Trophoblast cell (in vitro differentiated cells and primary cell): ENCODE measurements at regions not wholly inside any gene's neighbourhood (a gene's known extent, or its start where the extent isn't known, plus 50 kb on each side); places are given as distances from the start of the nearest gene placed in this dataset.
A peak's percentile ranks its signal among the peaks of the same experiment; 100 is the strongest.

Experiments
- DNase-seq, 2 donors: peaks; one replicate each; pipeline ENCODE4 v3.0.0-alpha.2; 2016
- H2AFZ ChIP-seq: 2 replicates; pipeline ENCODE4 v1.6.1; 2013; ENCODE audit warnings: low read length, moderate library complexity, mild to moderate bottlenecking; ENCODE audit not compliant: insufficient read depth, poor library complexity
- H2AK5ac ChIP-seq: 2 replicates; pipeline ENCODE4 v1.6.1; 2013; ENCODE audit warnings: mild to moderate bottlenecking, low read length
- H2BK120ac ChIP-seq: 2 replicates; pipeline ENCODE4 v1.6.1; 2013; ENCODE audit warnings: low read length, mild to moderate bottlenecking, moderate library complexity; ENCODE audit not compliant: insufficient read depth, poor library complexity
- H2BK12ac ChIP-seq: 2 replicates; pipeline ENCODE4 v1.6.1; 2013; ENCODE audit warnings: mild to moderate bottlenecking, low read length, moderate library complexity
- H2BK5ac ChIP-seq: 2 replicates; pipeline ENCODE4 v1.6.1; 2013; ENCODE audit warnings: low read length, low read depth, moderate library complexity, mild to moderate bottlenecking; ENCODE audit not compliant: poor library complexity
- H3K14ac ChIP-seq: 2 replicates; pipeline ENCODE4 v1.6.1; 2013; ENCODE audit warnings: mild to moderate bottlenecking, low read length
- H3K18ac ChIP-seq: 2 replicates; pipeline ENCODE4 v1.6.1; 2013; ENCODE audit warnings: mild to moderate bottlenecking, low read length
- H3K23ac ChIP-seq: 2 replicates; pipeline ENCODE4 v1.6.1; 2013; ENCODE audit warnings: low read length
- H3K27ac ChIP-seq: 2 replicates; pipeline ENCODE4 v1.5.1; 2013; ENCODE audit warnings: low read depth, mild to moderate bottlenecking, inconsistent platforms, low read length, moderate library complexity
- H3K27me3 ChIP-seq: 2 replicates; pipeline ENCODE4 v1.6.1; 2013; ENCODE audit warnings: inconsistent platforms, mild to moderate bottlenecking, low read length, moderate library complexity; ENCODE audit not compliant: insufficient read depth
- H3K36me3 ChIP-seq, 2 experiments: 1 replicate in 1 of 2; 2 replicates in 1 of 2; pipeline ENCODE4 v1.6.1; 2013; ENCODE audit warnings: low read length in 2 of 2, mild to moderate bottlenecking in 2 of 2, moderate library complexity in 1 of 2; ENCODE audit not compliant: insufficient read depth in 2 of 2, control insufficient read depth in 1 of 2
- H3K4ac ChIP-seq: 2 replicates; pipeline ENCODE4 v1.6.1; 2013; ENCODE audit warnings: low read depth, mild to moderate bottlenecking, low read length, moderate library complexity
- H3K4me1 ChIP-seq, 2 experiments: 1 replicate in 1 of 2; 2 replicates in 1 of 2; pipeline ENCODE4 v1.6.1; 2013; ENCODE audit warnings: low read length in 2 of 2, mild to moderate bottlenecking in 2 of 2, moderate library complexity in 1 of 2; ENCODE audit not compliant: insufficient read depth in 2 of 2, control insufficient read depth in 1 of 2
- H3K4me2 ChIP-seq: 2 replicates; pipeline ENCODE4 v1.6.1; 2013; ENCODE audit warnings: inconsistent platforms, mild to moderate bottlenecking, low read length, moderate library complexity
- H3K4me3 ChIP-seq: 2 replicates; pipeline ENCODE4 v1.5.1; 2013; ENCODE audit warnings: mild to moderate bottlenecking, low read depth, low read length, inconsistent platforms
- H3K79me1 ChIP-seq: one replicate; pipeline ENCODE4 v1.6.1; 2013; ENCODE audit warnings: low read length
- H3K79me2 ChIP-seq: 2 replicates; pipeline ENCODE4 v1.6.1; 2013; ENCODE audit warnings: low read length, mild to moderate bottlenecking; ENCODE audit not compliant: control insufficient read depth, insufficient read depth, poor library complexity
- H3K9ac ChIP-seq: 2 replicates; pipeline ENCODE4 v1.6.1; 2013; ENCODE audit warnings: mild to moderate bottlenecking, low read length
- H3K9me3 ChIP-seq: 2 replicates; pipeline ENCODE4 v1.6.1; 2013; ENCODE audit warnings: low read depth, mild to moderate bottlenecking, control low read depth, inconsistent platforms, low read length; ENCODE audit not compliant: insufficient read depth
- H4K12ac ChIP-seq: 2 replicates; pipeline ENCODE4 v1.6.1; 2013; ENCODE audit warnings: low read depth, mild to moderate bottlenecking, low read length, moderate library complexity
- H4K8ac ChIP-seq: 2 replicates; pipeline ENCODE4 v1.6.1; 2013; ENCODE audit warnings: low read depth, mild to moderate bottlenecking, low read length, moderate library complexity
- H4K91ac ChIP-seq: one replicate; pipeline ENCODE4 v1.6.1; 2013; ENCODE audit warnings: low read depth, mild to moderate bottlenecking, low read length, moderate library complexity
- WGBS: extraction: QIAGEN DNeasy Blood & Tissue Kit; methylation state at CpG from one replicate; pipeline ENCODE4 v1.1.7; 2013; ENCODE audit warnings: missing lambda C conversion rate; ENCODE audit not compliant: insufficient read length, insufficient coverage; ENCODE audit errors: extremely low coverage; 5-methylcytosine and 5-hydroxymethylcytosine counted together

GRCh38 chr4:80126435-80126834 lies 53.4 kb upstream of the ANTXR2 start:
- H3K27ac ChIP-seq = no peak overlapping the region
- no peak for DNase-seq
- no peaks in the 10 kb centered on the region for H3K79me1 ChIP-seq
- H2BK120ac ChIP-seq = no peak overlapping the region
- H3K79me2 ChIP-seq = no peaks in the 10 kb centered on the region
- H3K36me3 ChIP-seq = no peaks in the 10 kb centered on the region
- H3K9ac ChIP-seq = no peak overlapping the region
- no peak overlapping the region for H3K14ac ChIP-seq
- no peak overlapping the region for H2BK5ac ChIP-seq
- no peak overlapping the region for H3K4me3 ChIP-seq
- H3K4me1 ChIP-seq = no peaks in the 10 kb centered on the region
- no peak overlapping the region for H3K4ac ChIP-seq
- H3K27me3 ChIP-seq = no peaks in the 10 kb centered on the region
- H4K12ac ChIP-seq = no peak overlapping the region
- H4K91ac ChIP-seq = no peak overlapping the region
- no peak overlapping the region for H2BK12ac ChIP-seq
- no peak overlapping the region for H3K18ac ChIP-seq
- no peak overlapping the region for H2AFZ ChIP-seq
- no peak overlapping the region for H4K8ac ChIP-seq
- no peak overlapping the region for H2AK5ac ChIP-seq
- no peak overlapping the region for H3K23ac ChIP-seq
- H3K4me2 ChIP-seq = no peak overlapping the region
- no peaks in the 10 kb centered on the region for H3K9me3 ChIP-seq
- WGBS = no CpG with 5 or more reads among the region's 2 CpGs

GRCh38 chr4:80125252-80126177 lies 52.5 kb upstream of the ANTXR2 start:
- no peak overlapping the region for H2BK12ac ChIP-seq
- H3K4me3 ChIP-seq = no peak overlapping the region
- no peak overlapping the region for H3K9ac ChIP-seq
- no peak overlapping the region for H3K14ac ChIP-seq
- no peaks in the 10 kb centered on the region for H3K4me1 ChIP-seq
- WGBS = no CpG with 5 or more reads among the region's 4 CpGs
- no peak overlapping the region for H4K8ac ChIP-seq
- H2AK5ac ChIP-seq = no peak overlapping the region
- H3K9me3 ChIP-seq = no peaks in the 10 kb centered on the region
- peak in 1 of 2 donors; percentile 48 for DNase-seq
- H3K36me3 ChIP-seq = no peaks in the 10 kb centered on the region
- no peak overlapping the region for H2BK5ac ChIP-seq
- no peak overlapping the region for H3K18ac ChIP-seq
- no peaks in the 10 kb centered on the region for H3K79me2 ChIP-seq
- H2BK120ac ChIP-seq = no peak overlapping the region
- H3K79me1 ChIP-seq = no peaks in the 10 kb centered on the region
- no peak overlapping the region for H3K27ac ChIP-seq
- H3K23ac ChIP-seq = no peak overlapping the region
- H4K12ac ChIP-seq = no peak overlapping the region
- no peak overlapping the region for H4K91ac ChIP-seq
- no peak overlapping the region for H2AFZ ChIP-seq
- no peak overlapping the region for H3K4ac ChIP-seq
- no peak overlapping the region for H3K4me2 ChIP-seq
- H3K27me3 ChIP-seq = no peaks in the 10 kb centered on the region

GRCh38 chr4:80124246-80125211 lies 51.5 kb upstream of the ANTXR2 start:
- H4K12ac ChIP-seq = no peak overlapping the region
- DNase-seq = no peak
- no CpG with 5 or more reads among the region's 1 CpG for WGBS
- H2AFZ ChIP-seq = no peak overlapping the region
- no peak overlapping the region for H4K8ac ChIP-seq
- H3K4ac ChIP-seq = no peak overlapping the region
- H3K18ac ChIP-seq = no peak overlapping the region
- H2BK120ac ChIP-seq = no peak overlapping the region
- no peak overlapping the region for H2AK5ac ChIP-seq
- no peaks in the 10 kb centered on the region for H3K79me2 ChIP-seq
- no peaks in the 10 kb centered on the region for H3K79me1 ChIP-seq
- no peak overlapping the region for H3K9ac ChIP-seq
- no peak overlapping the region for H3K4me2 ChIP-seq
- no peaks in the 10 kb centered on the region for H3K36me3 ChIP-seq
- no peaks in the 10 kb centered on the region for H3K4me1 ChIP-seq
- H3K23ac ChIP-seq = no peak overlapping the region
- no peaks in the 10 kb centered on the region for H3K27me3 ChIP-seq
- no peak overlapping the region for H3K4me3 ChIP-seq
- H3K27ac ChIP-seq = no peak overlapping the region
- no peak overlapping the region for H2BK5ac ChIP-seq
- no peak overlapping the region for H4K91ac ChIP-seq
- H3K14ac ChIP-seq = no peak overlapping the region
- no peaks in the 10 kb centered on the region for H3K9me3 ChIP-seq
- no peak overlapping the region for H2BK12ac ChIP-seq
